ENCODE measurements at regions not wholly inside any gene's neighbourhood (a gene's known extent, or its start where the extent isn't known, plus 50 kb on each side); places are given as distances from the start of the nearest gene placed in this dataset.

- DNase-seq: peak; percentile 9
Observed at GRCh38 chr2:234631646-234632514, 135.0 kb upstream of the ARL4C start.

GRCh38 chr2:234630801-234631261, 133.9 kb upstream of the ARL4C start:
- DNase-seq: peak; percentile 37

- DNase-seq: no peak
Observed at GRCh38 chr2:234629596-234629995, 132.7 kb upstream of the ARL4C start.

- DNase-seq: no peak
Observed at GRCh38 chr2:234628953-234629352, 132.1 kb upstream of the ARL4C start.

GRCh38 chr2:234627308-234627707, 130.4 kb upstream of the ARL4C start:
- no peak for DNase-seq

GRCh38 chr2:234626566-234627130, 129.8 kb upstream of the ARL4C start:
- no peak for DNase-seq

GRCh38 chr2:234625626-234626250, 128.9 kb upstream of the ARL4C start:
- DNase-seq: no peak

- no peak for DNase-seq
Observed at GRCh38 chr2:234623521-234623991, 126.7 kb upstream of the ARL4C start.

GRCh38 chr2:234621120-234621519, 124.2 kb upstream of the ARL4C start:
- no peak for DNase-seq

- DNase-seq: no peak
Observed at GRCh38 chr2:234620018-234620417, 123.1 kb upstream of the ARL4C start.

GRCh38 chr2:234615643-234616356, 118.9 kb upstream of the ARL4C start:
- no peak for DNase-seq

- no peak for DNase-seq
Observed at GRCh38 chr2:234611209-234611608, 114.3 kb upstream of the ARL4C start.

GRCh38 chr2:234608946-234609345, 112.1 kb upstream of the ARL4C start:
- DNase-seq: no peak

GRCh38 chr2:234607691-234608090, 110.8 kb upstream of the ARL4C start:
- no peak for DNase-seq

- peak; percentile 95 for DNase-seq
Observed at GRCh38 chr2:234606896-234607295, 110.0 kb upstream of the ARL4C start.

GRCh38 chr2:234603619-234604018, 106.7 kb upstream of the ARL4C start:
- DNase-seq: no peak

GRCh38 chr2:234601213-234601612, 104.3 kb upstream of the ARL4C start:
- DNase-seq: no peak

GRCh38 chr2:234597576-234597861, 100.6 kb upstream of the ARL4C start:
- DNase-seq: no peak

GRCh38 chr2:234596696-234597575, 100.1 kb upstream of the ARL4C start:
- DNase-seq: no peak

- no peak for DNase-seq
Observed at GRCh38 chr2:234595829-234596228, 98.9 kb upstream of the ARL4C start.

- no peak for DNase-seq
Observed at GRCh38 chr2:234594715-234595114, 97.8 kb upstream of the ARL4C start.

- DNase-seq: no peak
Observed at GRCh38 chr2:234593636-234594035, 96.8 kb upstream of the ARL4C start.
